ENCODE measurements at regions not wholly inside any gene's neighbourhood (a gene's known extent, or its start where the extent isn't known, plus 50 kb on each side); places are given as distances from the start of the nearest gene placed in this dataset.

GRCh38 chr3:144060881-144061280 lies 89.3 kb downstream of the DIPK2A start:
- no peak for TF ChIP-seq CTCF (conservative IDR thresholded peaks at IDR 0.05; ENCODE audit: control insufficient read depth, insufficient read depth, low read depth, low read length)
- no peak for DNase-seq (ENCODE audit: low read depth)
- no peak overlapping the region for H3K4me3 ChIP-seq (ENCODE audit: control insufficient read depth, low read depth, low read length)

GRCh38 chr3:144063306-144063705 lies 91.7 kb downstream of the DIPK2A start:
- no peak for DNase-seq (ENCODE audit: low read depth)
- TF ChIP-seq CTCF (conservative IDR thresholded peaks at IDR 0.05; ENCODE audit: control insufficient read depth, insufficient read depth, low read depth, low read length), result no peak

GRCh38 chr3:144067059-144067458 lies 95.4 kb downstream of the DIPK2A start:
- TF ChIP-seq CTCF (conservative IDR thresholded peaks at IDR 0.05; ENCODE audit: control insufficient read depth, insufficient read depth, low read depth, low read length), result no peak
- no peak for DNase-seq (ENCODE audit: low read depth)
- H3K4me3 ChIP-seq (ENCODE audit: control insufficient read depth, low read depth, low read length), result no peak overlapping the region

More at GRCh38 chr3:144063306-144063705, 91.7 kb downstream of the DIPK2A start:
- H3K4me3 ChIP-seq (ENCODE audit: control insufficient read depth, low read depth, low read length), result no peak overlapping the region

GRCh38 chr3:144073698-144074097 lies 102.1 kb downstream of the DIPK2A start:
- H3K4me3 ChIP-seq (ENCODE audit: control insufficient read depth, low read depth, low read length), result no peak overlapping the region
- DNase-seq (ENCODE audit: low read depth), result no peak
- no peak for TF ChIP-seq CTCF (conservative IDR thresholded peaks at IDR 0.05; ENCODE audit: control insufficient read depth, insufficient read depth, low read depth, low read length)

- H3K4me3 ChIP-seq (ENCODE audit: control insufficient read depth, low read depth, low read length), result no peak overlapping the region
- no peak for DNase-seq (ENCODE audit: low read depth)
- no peak for TF ChIP-seq CTCF (conservative IDR thresholded peaks at IDR 0.05; ENCODE audit: control insufficient read depth, insufficient read depth, low read depth, low read length)
Observed at GRCh38 chr3:144079634-144080033, 108.0 kb downstream of the DIPK2A start.

GRCh38 chr3:144084929-144085328 lies 113.3 kb downstream of the DIPK2A start:
- no peak overlapping the region for H3K4me3 ChIP-seq (ENCODE audit: control insufficient read depth, low read depth, low read length)
- no peak for TF ChIP-seq CTCF (conservative IDR thresholded peaks at IDR 0.05; ENCODE audit: control insufficient read depth, insufficient read depth, low read depth, low read length)
- no peak for DNase-seq (ENCODE audit: low read depth)

- TF ChIP-seq CTCF (conservative IDR thresholded peaks at IDR 0.05; ENCODE audit: control insufficient read depth, insufficient read depth, low read depth, low read length), result no peak
- no peak overlapping the region for H3K4me3 ChIP-seq (ENCODE audit: control insufficient read depth, low read depth, low read length)
- peak; percentile 75 for DNase-seq (ENCODE audit: low read depth)
Observed at GRCh38 chr3:144085964-144086363, 114.3 kb downstream of the DIPK2A start.
